Activated CD4-positive, alpha-beta T cell treated with anti-CD3 and anti-CD28 coated beads for 36 hours (primary cell): ENCODE measurements at regions not wholly inside any gene's neighbourhood (a gene's known extent, or its start where the extent isn't known, plus 50 kb on each side); places are given as distances from the start of the nearest gene placed in this dataset.

ENCODE experiments used
- ATAC-seq: fragments of 200-7000 bp; cut with Tn5 transposase; one replicate; pipeline ENCODE4 v1.10.0; 2021; ENCODE audit warnings: mild to moderate bottlenecking, moderate library complexity
- CTCF ChIA-PET: fragments of 350-600 bp; sonication (Branson Sonifier 250); formaldehyde crosslinking; loops from one replicate; lab custom pipeline; 2021; ENCODE audit warnings: antibody characterized with exemption; lab: Charles Lee
- POLR2A ChIA-PET: fragments of 350-600 bp; sonication (Branson Sonifier 250); formaldehyde crosslinking; loops from one replicate; lab custom pipeline; 2021; ENCODE audit warnings: antibody characterized with exemption, inconsistent platforms; lab: Charles Lee
- DNase-seq: peaks from one replicate; pipeline ENCODE4 v3.0.0-alpha.2; 2020
- H3K27ac Mint-ChIP-seq: one replicate; pipeline ENCODE4 v1.8.0; 2021; ENCODE audit warnings: mixed read lengths
- H3K27me3 Mint-ChIP-seq: one replicate; pipeline ENCODE4 v1.8.0; 2021; ENCODE audit warnings: mixed read lengths
- H3K36me3 Mint-ChIP-seq: one replicate; pipeline ENCODE4 v1.8.0; 2021; ENCODE audit warnings: low read depth, mixed read lengths
- H3K4me1 Mint-ChIP-seq: one replicate; pipeline ENCODE4 v1.8.0; 2021; ENCODE audit warnings: mixed read lengths
- H3K4me3 Mint-ChIP-seq: one replicate; pipeline ENCODE4 v1.8.0; 2021; ENCODE audit warnings: mild to moderate bottlenecking, moderate library complexity, mixed read lengths
- H3K9me3 Mint-ChIP-seq: one replicate; pipeline ENCODE4 v1.8.0; 2021; ENCODE audit warnings: low read depth, mixed read lengths
- intact Hi-C, 2 experiments: fragments of 100-400 bp; cut with DNase I in 1 of 2; cut with micrococcal nuclease in 1 of 2; formaldehyde crosslinking; loops; one replicate each; pipeline versions ENCODE4 v1.14.2 to v1.15.1; 2022 to 2024; cut with DNase I, micrococcal nuclease

DNA sequence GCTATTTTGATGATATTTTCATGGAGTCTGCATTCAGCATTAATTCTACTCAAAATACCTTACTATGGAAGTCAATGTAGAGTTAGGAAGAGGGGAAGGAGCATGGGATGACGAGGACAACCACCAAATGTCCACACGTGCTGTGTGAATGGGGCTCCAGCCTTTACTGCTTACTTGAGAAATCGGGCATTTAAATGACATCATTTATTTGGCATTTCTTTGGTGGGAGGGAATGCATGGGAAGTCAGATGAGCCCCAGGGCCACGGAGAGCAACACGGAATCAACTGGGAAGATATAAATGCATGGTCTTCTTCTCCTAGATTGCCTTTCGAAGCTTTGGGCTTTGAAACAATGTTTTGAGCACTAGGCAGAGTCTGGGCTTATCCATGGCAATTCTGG is 458.5 kb upstream of the KLF4 start:
- CTCF ChIA-PET = no interaction called here
- no peaks in the 10 kb centered on the region for H3K4me1 Mint-ChIP-seq
- no peak for DNase-seq
- H3K4me3 Mint-ChIP-seq = no peak overlapping the region
- H3K27me3 Mint-ChIP-seq = peaks cover 4% of the 10 kb centered on the region
- peaks cover 2% of the 10 kb centered on the region for H3K9me3 Mint-ChIP-seq
- H3K27ac Mint-ChIP-seq = no peak overlapping the region
- intact Hi-C loops = no loop called here
- POLR2A ChIA-PET = no interaction called here
- ATAC-seq = no peak
- H3K36me3 Mint-ChIP-seq = no peaks in the 10 kb centered on the region

DNA sequence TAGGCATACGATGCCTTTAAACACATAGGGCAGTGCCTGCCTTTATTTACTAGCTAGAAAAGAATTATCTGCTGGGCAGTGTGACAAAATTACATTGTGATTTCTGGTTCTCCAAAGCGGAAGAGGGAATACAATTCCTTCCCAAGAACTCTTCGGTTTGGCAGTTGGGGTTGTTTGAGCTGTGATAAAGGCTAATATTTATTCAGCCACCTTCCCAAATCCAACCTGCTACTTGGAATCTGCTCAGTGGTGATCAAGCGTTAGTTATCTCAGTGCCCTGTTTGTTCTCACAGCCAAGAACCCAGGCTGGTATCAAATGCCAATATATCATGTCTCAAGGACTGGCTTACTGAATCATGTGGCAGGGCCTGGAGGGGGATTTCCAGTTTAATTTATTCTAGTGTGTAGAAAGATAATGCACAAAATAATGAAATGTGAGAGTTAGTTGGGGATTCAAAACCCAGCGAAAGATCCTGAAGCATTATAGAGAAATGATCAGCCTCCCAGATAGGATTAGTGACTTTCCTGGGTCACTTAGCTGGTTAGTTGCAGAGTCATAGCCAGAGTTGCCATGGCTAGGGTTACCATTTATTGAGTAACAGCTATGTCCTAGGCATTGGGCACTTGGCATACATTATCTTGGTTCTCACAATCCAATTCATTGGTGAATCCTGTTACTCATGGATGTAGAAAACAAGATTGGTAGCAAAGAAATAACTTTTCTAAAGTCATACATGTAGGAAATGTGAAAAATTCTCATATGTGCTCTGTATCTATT is 457.0 kb upstream of the KLF4 start:
- intact Hi-C loops = no loop called here
- no peak overlapping the region for H3K27ac Mint-ChIP-seq
- H3K4me1 Mint-ChIP-seq = no peaks in the 10 kb centered on the region
- peaks cover 4% of the 10 kb centered on the region for H3K27me3 Mint-ChIP-seq
- H3K9me3 Mint-ChIP-seq = peaks cover 2% of the 10 kb centered on the region
- DNase-seq (no peak), ATAC-seq (no peak)
- no peaks in the 10 kb centered on the region for H3K36me3 Mint-ChIP-seq
- H3K4me3 Mint-ChIP-seq = no peak overlapping the region
- ChIA-PET POLR2A (no interaction called here), CTCF (no interaction called here)

DNA sequence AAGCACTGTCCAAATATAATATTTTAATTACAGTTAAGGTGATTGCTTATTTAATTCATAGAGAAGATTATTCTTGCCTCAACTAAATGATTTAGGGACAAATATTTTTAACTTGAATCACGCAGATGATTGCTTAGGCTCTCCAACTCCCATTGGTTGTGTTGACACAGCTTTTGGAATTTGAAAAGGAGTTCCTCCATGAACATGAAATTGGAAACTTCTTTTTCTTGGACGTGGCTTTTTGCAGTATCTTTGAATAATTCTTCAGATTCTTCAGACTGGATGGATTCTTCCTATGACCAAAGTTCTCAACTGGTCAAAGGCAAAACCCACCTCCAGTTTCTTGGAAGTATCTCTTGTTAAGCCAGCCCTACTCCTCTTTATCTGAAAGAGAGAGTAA is 456.4 kb upstream of the KLF4 start:
- H3K27me3 Mint-ChIP-seq = peaks cover 4% of the 10 kb centered on the region
- no peaks in the 10 kb centered on the region for H3K36me3 Mint-ChIP-seq
- H3K4me1 Mint-ChIP-seq = no peaks in the 10 kb centered on the region
- intact Hi-C loops = no loop called here
- ChIA-PET POLR2A (no interaction called here), CTCF (no interaction called here)
- H3K27ac Mint-ChIP-seq = no peak overlapping the region
- no peak for DNase-seq
- H3K4me3 Mint-ChIP-seq = no peak overlapping the region
- ATAC-seq = no peak
- H3K9me3 Mint-ChIP-seq = peaks cover 2% of the 10 kb centered on the region

DNA sequence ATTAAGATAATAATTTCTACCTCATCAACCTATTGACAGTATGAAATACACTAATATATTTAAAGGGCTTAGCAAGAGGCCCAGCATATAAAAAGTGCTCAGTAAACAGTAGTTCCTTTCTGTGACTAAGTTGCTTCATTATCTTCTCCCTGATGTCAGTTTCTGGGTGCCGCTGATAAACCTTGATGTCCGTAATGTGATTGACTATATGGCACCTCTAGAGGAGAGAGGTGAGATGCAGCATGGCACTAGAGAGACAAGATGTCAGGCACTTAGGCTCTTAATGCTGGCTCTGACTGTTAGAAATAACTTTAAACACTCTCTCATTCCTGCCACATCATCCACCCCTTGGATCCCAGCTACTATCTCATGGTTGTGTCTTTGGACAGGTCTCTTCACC is 455.9 kb upstream of the KLF4 start:
- ATAC-seq (no peak), DNase-seq (no peak)
- no peaks in the 10 kb centered on the region for H3K4me1 Mint-ChIP-seq
- peaks cover 4% of the 10 kb centered on the region for H3K27me3 Mint-ChIP-seq
- H3K9me3 Mint-ChIP-seq = peaks cover 2% of the 10 kb centered on the region
- H3K36me3 Mint-ChIP-seq = no peaks in the 10 kb centered on the region
- ChIA-PET CTCF (no interaction called here), POLR2A (no interaction called here)
- intact Hi-C loops = no loop called here
- H3K27ac Mint-ChIP-seq = no peak overlapping the region
- H3K4me3 Mint-ChIP-seq = no peak overlapping the region

DNA sequence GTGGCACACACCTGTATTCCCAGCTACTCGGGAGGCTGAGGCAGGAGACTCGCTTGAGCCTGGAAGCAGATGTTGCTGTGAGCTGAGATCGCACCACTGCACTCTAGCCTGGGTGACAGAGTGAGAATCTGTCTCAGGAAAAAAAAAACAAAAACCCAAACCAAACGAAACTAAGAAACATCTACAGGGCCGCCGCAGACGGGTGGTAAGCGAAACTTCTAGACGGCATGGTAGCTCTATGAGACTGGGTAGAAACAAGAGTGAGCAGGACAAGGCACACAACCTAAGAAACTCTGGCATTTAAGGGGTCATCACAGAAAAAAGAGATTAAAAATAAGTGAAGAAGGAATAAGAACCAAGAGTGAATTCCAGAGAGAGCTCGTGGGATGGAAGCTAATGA is 454.8 kb upstream of the KLF4 start:
- Mint-ChIP-seq H3K36me3 (no peaks in the 10 kb centered on the region), H3K27me3 (peaks cover 7% of the 10 kb centered on the region), H3K27ac (no peak overlapping the region), H3K9me3 (no peaks in the 10 kb centered on the region), H3K4me1 (no peaks in the 10 kb centered on the region), H3K4me3 (no peak overlapping the region)
- intact Hi-C loops = no loop called here
- ChIA-PET POLR2A (interaction anchor here (0.6 to 0.7 kb wide), 2 partner anchors 17 to 1646 kb away, joined by 3 to 11 read pairs; no protein-coding TSS in a partner anchor), CTCF (no interaction called here)
- ATAC-seq (no peak), DNase-seq (no peak)

DNA sequence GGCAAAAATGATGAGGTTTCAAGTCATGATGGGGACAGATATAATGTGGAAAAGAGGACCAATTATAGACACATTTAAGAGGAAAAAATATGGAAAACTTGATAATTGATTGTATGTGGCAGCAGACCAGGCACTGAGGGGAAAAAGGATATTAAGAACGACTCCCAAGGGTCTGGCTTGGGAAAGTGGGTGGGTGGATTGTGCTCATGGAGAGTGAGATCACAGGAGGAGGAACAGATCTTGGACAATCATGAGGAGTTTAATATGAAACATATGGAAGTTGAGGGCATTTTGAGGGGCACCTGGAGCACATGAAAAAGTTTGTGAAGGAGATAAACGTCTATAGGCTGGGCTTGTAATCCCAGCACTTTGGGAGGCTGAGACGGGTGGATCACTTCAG is 454.3 kb upstream of the KLF4 start:
- no peak overlapping the region for H3K27ac Mint-ChIP-seq
- DNase-seq = no peak
- H3K27me3 Mint-ChIP-seq = peaks cover 7% of the 10 kb centered on the region
- no peaks in the 10 kb centered on the region for H3K36me3 Mint-ChIP-seq
- intact Hi-C loops = no loop called here
- POLR2A ChIA-PET = no interaction called here
- H3K4me1 Mint-ChIP-seq = no peaks in the 10 kb centered on the region
- no peak for ATAC-seq
- CTCF ChIA-PET = no interaction called here
- no peak overlapping the region for H3K4me3 Mint-ChIP-seq
- H3K9me3 Mint-ChIP-seq = no peaks in the 10 kb centered on the region

DNA sequence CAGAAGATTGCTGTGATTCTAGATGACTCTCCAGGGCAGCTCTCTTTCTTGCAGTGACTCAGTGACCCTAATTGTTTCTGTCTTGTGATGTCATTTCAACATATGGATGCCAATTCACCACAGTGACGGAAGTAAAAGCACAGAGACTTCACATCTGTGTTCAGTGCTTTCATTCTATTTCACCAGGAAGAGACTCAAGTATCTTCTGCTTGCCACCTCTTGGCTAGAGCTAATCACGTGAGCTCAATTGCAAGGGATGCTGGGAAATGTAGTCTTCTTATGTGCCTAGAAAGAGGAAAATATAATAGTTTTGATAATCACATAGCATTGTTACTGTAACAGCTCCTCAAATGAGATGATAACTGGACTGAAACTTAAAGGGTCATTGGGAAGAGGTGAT is 453.3 kb upstream of the KLF4 start:
- Mint-ChIP-seq H3K27me3 (peaks cover 7% of the 10 kb centered on the region), H3K9me3 (no peaks in the 10 kb centered on the region), H3K4me1 (no peaks in the 10 kb centered on the region), H3K36me3 (no peaks in the 10 kb centered on the region), H3K27ac (no peak overlapping the region), H3K4me3 (no peak overlapping the region)
- ChIA-PET POLR2A (no interaction called here), CTCF (no interaction called here)
- no peak for ATAC-seq
- DNase-seq = no peak
- intact Hi-C loops = no loop called here

DNA sequence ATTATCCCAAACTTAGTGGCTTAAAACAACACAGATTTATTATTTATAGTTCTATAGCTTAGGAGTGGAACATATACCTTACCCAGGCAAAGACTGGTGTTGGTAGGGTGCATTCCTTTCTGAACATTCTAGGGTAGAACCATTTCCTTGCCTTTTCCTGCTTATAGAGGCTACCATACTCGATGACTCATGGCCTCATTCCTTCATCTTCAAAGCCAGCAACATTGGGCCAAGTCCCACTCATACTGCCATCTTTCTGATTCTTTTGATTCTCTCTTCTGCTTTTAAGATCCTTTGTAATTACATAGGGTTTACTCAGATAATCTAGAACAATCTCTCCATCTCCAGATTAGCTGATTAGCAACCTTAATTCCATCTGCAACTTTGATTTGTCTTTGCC is 452.7 kb upstream of the KLF4 start:
- Mint-ChIP-seq H3K36me3 (no peaks in the 10 kb centered on the region), H3K4me3 (no peak overlapping the region), H3K27me3 (peaks cover 7% of the 10 kb centered on the region), H3K27ac (no peak overlapping the region), H3K4me1 (no peaks in the 10 kb centered on the region), H3K9me3 (no peaks in the 10 kb centered on the region)
- POLR2A ChIA-PET = no interaction called here
- intact Hi-C loops = no loop called here
- ATAC-seq (no peak), DNase-seq (no peak)
- CTCF ChIA-PET = no interaction called here

DNA sequence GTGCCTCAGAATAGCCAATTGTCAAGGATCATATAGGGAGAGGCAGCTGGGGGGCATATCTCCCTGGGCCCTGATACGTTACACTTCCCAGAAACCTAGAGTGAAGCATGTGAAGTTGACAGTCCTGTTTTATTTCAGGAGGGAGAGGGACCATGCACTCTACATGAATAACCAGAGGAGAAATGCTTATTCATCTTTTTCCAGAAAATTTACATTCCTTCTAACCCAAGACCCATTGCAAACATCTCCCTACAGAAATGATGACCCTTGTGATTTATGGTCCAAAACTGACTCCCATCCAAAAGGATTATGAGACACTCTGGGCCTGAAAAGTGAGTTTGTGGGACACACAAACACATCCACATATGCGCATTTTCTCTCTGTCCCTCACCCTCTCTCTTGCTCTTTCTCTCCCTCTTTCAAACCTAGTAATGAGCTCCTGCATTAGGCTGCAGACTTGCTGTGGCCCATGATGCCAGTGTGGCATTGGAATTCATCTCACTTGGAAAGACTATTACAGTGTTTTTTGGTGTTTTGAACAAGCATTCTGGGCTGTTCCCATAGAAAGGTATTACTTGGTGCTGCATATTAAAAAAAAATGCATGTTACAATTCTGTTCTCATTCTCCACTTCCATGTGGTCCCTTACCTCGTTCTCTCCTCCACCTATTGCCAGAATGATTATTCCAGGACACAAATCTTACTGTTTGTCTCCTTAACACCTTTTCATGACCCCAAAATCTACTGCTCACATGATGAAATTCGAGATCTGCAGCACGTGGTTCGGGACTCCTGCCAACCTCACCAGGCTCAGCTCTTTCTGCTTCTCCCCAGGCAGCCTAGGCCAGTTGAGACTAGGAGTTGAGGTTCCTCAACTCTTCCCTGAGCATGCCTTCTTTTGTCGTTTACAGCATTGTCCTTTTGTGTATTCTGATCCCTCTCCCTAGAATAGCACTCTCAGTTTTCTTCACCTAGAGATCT is 451.3 kb upstream of the KLF4 start:
- ChIA-PET POLR2A (no interaction called here), CTCF (no interaction called here)
- Mint-ChIP-seq H3K27ac (no peak overlapping the region), H3K4me3 (no peak overlapping the region), H3K36me3 (no peaks in the 10 kb centered on the region), H3K9me3 (no peaks in the 10 kb centered on the region), H3K27me3 (peaks cover 7% of the 10 kb centered on the region), H3K4me1 (no peaks in the 10 kb centered on the region)
- intact Hi-C loops = no loop called here
- DNase-seq (no peak), ATAC-seq (no peak)

DNA sequence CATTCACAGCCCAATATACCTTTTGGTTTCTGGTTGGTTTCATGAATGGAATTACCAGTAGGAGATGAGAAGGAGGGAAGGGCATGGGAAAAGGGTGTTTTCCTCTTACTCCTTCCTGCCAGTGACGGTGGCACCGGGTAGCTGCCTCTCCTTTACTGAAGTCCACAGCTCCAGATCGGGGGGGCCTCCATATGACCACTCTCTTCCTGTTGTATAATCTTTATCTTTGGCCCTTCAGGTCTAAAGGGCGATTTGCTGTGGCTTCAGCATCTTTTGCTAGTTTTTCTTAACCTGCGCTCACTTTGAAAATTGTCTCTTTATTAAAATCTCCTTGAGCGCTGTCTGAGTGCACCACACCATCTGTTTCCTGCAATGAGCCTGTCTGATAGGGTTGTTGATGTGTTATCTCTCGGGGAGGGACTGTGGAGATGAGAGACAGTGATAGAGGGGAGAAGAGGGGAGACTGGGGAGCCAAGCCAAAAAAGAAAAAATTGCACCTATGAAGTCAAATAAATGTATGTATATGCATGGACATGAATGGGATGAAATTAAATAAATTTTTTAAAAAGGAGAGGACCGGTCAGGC is 449.3 kb upstream of the KLF4 start:
- Mint-ChIP-seq H3K36me3 (no peaks in the 10 kb centered on the region), H3K4me1 (no peaks in the 10 kb centered on the region), H3K4me3 (no peak overlapping the region), H3K27ac (no peak overlapping the region), H3K9me3 (no peaks in the 10 kb centered on the region), H3K27me3 (peaks cover 5% of the 10 kb centered on the region)
- ChIA-PET CTCF (no interaction called here), POLR2A (no interaction called here)
- no peak for ATAC-seq
- no peak for DNase-seq
- intact Hi-C loops = no loop called here

DNA sequence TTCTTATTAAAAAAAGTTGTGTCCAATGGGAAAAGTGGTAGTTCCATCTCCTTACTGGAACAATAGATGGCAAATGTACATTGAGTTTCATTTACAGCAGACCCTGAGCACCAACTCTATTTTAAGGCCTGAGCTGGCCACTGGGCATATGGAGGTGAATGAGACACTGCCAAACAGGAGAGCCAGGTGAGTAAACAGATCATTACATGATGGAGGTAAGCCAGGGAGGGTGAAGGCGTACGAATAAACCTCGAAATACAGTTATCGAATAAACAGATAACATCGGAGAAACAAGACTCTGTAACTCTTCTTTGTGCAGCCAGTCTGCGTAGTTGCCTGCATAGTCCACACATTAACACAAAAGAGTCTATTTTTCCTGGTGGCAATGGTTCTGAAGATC is 446.4 kb upstream of the KLF4 start:
- Mint-ChIP-seq H3K27me3 (peaks cover 3% of the 10 kb centered on the region), H3K9me3 (no peaks in the 10 kb centered on the region), H3K27ac (no peak overlapping the region), H3K36me3 (no peaks in the 10 kb centered on the region), H3K4me3 (no peak overlapping the region), H3K4me1 (no peaks in the 10 kb centered on the region)
- no peak for ATAC-seq
- intact Hi-C loops = no loop called here
- DNase-seq = no peak
- ChIA-PET CTCF (no interaction called here), POLR2A (no interaction called here)

DNA sequence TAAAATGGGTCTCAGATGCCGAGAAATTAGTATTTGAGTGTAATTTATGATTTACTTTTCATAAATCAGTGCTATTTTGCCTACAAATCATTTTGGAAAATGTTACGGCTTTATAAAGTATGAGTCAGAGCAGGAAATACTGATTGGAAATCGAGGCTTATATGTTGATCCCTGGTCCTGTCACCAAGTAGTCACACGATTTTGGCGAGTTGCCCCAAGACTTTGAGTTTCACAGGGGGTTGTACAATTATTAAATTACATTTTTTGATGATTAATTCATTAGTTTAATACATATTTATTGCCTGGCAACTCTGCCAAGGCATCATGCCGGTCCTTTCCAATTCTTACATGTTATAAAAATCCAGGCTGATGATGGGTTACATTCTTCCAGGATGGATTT is 443.9 kb upstream of the KLF4 start:
- CTCF ChIA-PET = no interaction called here
- H3K4me3 Mint-ChIP-seq = no peak overlapping the region
- ATAC-seq (no peak), DNase-seq (no peak)
- POLR2A ChIA-PET = no interaction called here
- no peaks in the 10 kb centered on the region for H3K9me3 Mint-ChIP-seq
- H3K4me1 Mint-ChIP-seq = no peaks in the 10 kb centered on the region
- no peaks in the 10 kb centered on the region for H3K27me3 Mint-ChIP-seq
- H3K36me3 Mint-ChIP-seq = no peaks in the 10 kb centered on the region
- H3K27ac Mint-ChIP-seq = no peak overlapping the region
- intact Hi-C loops = no loop called here
